ENCODE measurements at regions not wholly inside any gene's neighbourhood (a gene's known extent, or its start where the extent isn't known, plus 50 kb on each side); places are given as distances from the start of the nearest gene placed in this dataset.
A peak's percentile ranks its signal among the peaks of the same experiment; 100 is the strongest.
"Not testable (repeated sequence)": the region's sequence is repeated elsewhere in the genome, so short reads cannot be mapped to it uniquely, and the experiment has no call there.

- DNase-seq (ENCODE audit: low spot score), result no peak
Observed at GRCh38 chr4:58063404-58064160, 953.4 kb upstream of the IGFBP7 start.

DNA sequence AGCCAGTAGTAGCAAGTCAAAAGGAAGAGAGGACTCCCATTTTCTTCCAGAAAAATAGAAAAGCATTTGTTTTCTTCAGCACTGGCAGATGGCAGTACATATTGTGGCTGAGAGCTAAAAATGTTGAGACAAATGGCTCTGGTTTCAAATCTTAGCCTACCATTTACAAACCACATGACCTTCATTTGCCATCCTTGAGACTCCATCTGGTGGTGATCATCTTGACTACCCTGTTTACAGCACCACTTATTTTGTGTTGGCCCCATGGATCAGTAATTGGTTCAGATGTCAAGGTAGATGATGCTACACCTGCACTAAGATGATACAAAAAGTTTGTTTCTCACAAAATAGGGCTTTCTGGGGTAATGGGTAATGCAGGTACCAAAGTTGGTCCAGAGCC is 951.8 kb upstream of the IGFBP7 start:
- DNase-seq (ENCODE audit: low spot score), result peak; percentile 46

DNA sequence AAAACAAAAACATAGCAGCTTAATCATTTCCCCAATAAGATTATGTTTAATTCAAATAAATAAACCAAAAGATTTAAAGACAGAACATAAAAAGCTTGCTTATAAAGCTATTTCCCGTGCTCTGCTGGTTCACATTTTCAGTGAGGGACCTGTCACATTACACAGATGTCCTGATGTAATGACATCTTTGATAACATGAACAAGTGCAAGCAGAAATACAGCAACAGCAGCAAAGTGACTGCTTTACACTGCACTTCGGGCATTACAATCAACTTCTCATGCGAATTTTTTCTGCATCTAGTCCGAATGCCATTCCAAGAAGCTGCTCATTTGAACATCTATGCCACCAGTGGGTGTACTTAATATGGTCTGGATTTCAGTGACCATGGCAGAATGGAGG is 940.3 kb upstream of the IGFBP7 start:
- DNase-seq (ENCODE audit: low spot score), result no peak

DNA sequence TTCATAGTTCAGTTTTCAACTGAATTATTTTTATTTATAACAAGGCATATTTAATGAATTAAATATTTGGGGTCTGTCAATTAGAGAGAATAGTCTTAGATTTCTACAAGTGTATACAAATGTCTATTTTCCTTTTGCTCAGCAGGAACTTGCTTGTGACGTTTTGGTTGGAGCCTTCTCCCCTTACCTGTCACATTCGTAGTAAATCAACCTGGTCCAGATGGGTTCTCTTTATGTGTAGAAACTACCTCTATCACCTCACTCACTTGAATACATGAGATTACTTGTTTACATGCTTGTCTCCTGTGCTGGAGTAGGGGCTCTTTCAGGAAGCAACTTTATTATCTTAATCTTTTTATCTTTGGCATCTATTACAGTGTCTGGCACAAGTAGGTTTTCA is 938.3 kb upstream of the IGFBP7 start:
- DNase-seq (ENCODE audit: low spot score), result no peak

- peak; percentile 64 for DNase-seq (ENCODE audit: low spot score)
Observed at GRCh38 chr4:58042176-58042575, 932.0 kb upstream of the IGFBP7 start.

GRCh38 chr4:57993944-57994343 is 883.8 kb upstream of the IGFBP7 start:
- DNase-seq (ENCODE audit: low spot score), result no peak

- DNase-seq (ENCODE audit: low spot score), result no peak
Observed at GRCh38 chr4:57989430-57989829, 879.2 kb upstream of the IGFBP7 start.

DNA sequence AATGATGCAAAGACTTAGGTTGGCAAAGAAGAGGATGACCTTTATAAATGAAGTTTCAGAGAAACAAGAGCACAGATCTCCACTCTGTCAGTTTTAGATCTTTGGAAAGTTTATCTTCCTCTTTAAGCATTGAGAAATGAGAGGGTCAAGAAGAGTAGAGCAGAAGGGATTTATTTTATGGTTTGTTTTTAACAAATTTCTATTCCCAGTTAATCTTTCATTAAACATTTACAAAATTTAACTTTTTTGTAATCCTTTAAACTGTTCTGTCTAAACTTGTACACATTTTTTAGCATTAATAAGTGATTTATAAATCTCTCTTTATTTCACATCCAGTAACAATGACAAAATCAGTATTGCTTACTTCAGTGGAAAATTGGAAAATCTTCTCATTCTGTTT is 875.0 kb upstream of the IGFBP7 start:
- no peak for DNase-seq (ENCODE audit: low spot score)

- DNase-seq (ENCODE audit: low spot score), result no peak
Observed at GRCh38 chr4:57981123-57981522, 870.9 kb upstream of the IGFBP7 start.

DNA sequence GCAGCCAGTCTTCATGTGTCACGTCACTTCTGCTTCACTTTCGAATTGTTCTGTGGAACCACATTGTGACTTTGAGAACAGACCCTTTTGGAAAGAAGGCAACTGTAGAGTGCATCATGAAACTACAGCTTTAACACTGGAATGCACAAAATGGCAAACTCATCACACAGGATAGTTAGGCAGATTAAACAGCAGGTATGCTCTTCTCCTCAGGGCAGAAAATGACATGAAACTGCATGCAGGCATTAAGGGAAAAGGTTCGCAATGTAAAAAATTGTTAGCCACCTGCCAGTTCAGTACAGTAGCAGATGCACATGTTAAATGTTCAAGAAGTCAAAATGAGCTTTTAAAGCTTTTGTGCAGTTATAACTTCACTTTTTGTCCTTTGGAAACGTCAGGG is 864.6 kb upstream of the IGFBP7 start:
- no peak for DNase-seq (ENCODE audit: low spot score)

GRCh38 chr4:57973819-57974218 is 863.6 kb upstream of the IGFBP7 start:
- DNase-seq (ENCODE audit: low spot score), result no peak

- no peak for DNase-seq (ENCODE audit: low spot score)
Observed at GRCh38 chr4:57971261-57971660, 861.1 kb upstream of the IGFBP7 start.

- no peak for DNase-seq (ENCODE audit: low spot score)
Observed at GRCh38 chr4:57966987-57967760, 857.0 kb upstream of the IGFBP7 start.

DNA sequence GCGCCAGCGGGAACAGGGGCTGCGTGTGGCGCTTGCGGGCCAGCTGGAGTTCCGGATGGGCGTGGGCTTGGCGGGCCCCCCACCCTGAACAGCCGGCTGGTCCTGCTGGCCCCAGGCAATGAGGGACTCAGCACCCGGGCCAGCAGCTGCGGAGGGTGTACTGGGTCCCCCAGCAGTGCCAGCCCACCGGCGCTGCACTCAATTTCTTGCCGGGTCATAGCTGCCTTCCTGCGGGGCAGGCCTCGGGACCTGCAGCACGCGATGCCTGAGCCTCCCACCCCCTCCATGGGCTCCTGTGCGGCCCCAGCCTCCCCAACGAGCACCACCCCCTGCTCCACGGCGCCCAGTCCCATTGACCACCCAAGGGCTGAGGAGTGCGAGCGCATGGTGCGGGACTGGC is 855.2 kb upstream of the IGFBP7 start:
- DNase-seq (ENCODE audit: low spot score), result not testable (repeated sequence)

DNA sequence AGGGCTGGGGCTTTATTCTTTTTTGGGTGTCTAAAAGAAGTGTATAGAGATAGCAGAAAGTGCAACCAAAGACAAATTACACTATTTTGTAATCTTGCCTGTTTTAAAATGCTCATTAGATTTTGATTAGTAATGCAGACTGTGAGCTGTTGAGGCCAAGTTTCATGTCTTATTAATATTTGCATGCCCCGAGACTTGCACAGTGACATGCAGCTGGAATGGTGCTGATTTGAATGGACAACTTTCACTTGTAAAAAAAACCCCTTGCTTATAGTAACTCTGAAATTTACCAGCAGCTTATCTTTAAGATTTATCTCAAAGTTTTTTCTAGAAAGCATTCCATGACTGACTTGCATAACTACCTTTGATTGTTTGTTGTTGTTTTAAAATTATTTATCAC is 835.1 kb upstream of the IGFBP7 start:
- no peak for DNase-seq (ENCODE audit: low spot score)

- no peak for DNase-seq (ENCODE audit: low spot score)
Observed at GRCh38 chr4:57943682-57944081, 833.5 kb upstream of the IGFBP7 start.

DNA sequence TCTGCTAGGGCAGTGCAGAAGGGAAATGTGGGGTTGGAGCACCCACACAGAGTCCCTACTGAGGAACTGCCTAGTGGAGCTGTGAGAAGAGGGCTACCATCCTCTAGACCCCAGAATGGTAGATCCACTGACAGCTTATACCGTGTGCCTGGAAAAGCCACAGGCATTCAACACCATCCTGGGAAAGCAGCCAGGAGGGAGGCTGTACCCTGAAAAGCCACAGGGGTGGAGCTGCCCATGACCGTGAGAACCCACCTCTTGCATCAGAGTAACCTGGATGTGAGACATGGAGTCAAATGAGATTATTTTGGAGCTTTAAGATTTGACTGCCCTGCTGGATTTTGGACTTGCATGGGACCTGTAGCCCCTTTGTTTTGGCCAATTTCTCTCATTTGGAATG is 827.1 kb upstream of the IGFBP7 start:
- not testable (repeated sequence) for DNase-seq (ENCODE audit: low spot score)

DNA sequence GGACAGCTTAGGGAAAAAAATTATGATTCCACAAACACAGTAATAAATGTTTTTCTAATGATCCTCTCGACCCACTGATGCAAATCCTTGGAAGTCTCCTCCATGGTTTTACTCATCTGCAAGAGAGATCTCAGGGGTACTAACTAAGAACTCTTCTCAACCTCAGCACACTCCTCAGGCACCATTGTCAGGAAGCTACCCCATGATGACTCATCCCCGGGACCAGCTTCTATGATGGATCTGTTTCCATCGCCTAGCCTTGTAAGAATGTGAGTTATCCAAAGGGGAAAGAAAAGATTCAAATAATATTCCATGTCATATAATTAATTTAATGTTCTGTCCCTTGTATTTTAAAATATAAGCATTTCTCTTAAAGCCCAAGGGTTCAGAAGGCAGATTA is 816.1 kb upstream of the IGFBP7 start:
- DNase-seq (ENCODE audit: low spot score), result peak; percentile 4

DNA sequence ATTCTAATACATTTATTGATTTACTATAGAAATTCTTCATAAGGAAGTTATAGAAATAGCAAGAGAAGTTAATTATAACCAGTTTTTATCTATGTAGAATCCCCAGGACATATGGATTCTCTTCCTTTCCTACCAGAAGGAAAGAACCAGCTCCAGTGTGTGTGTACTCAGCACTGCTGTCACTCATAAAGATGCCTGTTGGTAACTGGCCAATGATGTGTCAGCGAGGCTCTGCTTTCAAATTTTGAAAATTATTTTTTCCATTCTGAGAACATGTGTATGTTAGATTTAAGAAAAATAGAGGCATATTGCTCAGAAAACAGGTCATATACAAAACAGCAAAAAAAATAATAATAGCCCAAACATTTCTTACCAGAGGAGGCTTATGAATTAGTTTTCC is 814.8 kb upstream of the IGFBP7 start:
- DNase-seq (ENCODE audit: low spot score), result no peak

DNA sequence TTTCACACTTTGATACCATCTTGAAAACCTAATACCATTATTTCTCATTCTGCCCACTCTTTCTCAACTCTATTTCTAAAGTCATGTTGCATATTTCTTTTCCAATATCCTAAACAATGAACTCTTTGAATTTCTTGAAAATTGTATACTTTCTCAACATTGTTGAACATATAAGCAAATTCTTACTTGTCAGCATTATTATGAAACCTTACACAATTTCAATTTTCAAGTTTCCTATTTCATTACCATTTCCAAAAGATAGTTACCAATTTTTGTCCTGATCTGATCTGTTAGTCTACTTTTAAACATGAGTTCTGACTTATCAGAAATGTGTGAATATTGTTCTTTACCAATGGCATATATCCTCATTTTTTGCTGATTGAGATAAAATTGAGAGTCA is 806.3 kb upstream of the IGFBP7 start:
- DNase-seq (ENCODE audit: low spot score), result no peak

DNA sequence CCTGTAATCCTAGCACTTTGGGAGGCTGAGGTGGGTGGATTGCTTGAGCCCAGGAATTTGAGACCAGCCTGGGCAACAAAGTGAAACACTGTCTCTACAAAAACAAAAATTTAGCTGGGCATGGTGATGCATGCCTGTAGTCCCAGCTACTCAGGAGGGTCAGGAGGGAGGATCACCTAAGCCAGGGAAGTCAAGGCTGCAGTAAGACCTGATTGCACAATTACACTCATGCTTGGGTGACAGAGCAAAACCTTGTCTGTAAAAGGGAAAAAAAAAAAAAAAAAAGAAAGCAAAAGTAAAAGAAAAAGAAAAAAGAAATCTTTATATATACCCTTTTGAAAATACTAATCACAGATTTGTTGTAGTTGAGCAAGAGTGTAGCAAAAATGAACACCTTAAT is 801.0 kb upstream of the IGFBP7 start:
- DNase-seq (ENCODE audit: low spot score), result no peak

GRCh38 chr4:57910151-57910550 is 800.0 kb upstream of the IGFBP7 start:
- DNase-seq (ENCODE audit: low spot score), result no peak

DNA sequence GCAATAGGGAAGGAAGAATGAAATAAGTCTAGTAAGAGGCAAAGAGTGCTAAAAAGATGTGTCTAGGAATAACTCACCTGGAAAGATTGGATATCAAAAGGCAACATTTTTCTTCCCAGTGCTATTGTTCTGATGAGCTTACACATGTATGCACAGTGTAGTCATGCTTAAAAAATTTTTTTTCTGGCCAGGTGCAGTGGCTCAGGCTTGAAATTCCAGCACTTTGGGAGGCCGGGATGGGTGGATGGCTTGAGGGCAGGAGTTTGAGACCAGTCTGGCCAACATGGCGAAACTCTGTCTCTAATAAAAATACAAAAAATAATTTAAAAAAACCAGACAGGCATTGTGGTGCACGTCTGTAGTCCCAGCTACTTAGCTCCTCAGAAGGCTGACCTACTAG is 795.8 kb upstream of the IGFBP7 start:
- DNase-seq (ENCODE audit: low spot score), result no peak

GRCh38 chr4:57877047-57877458 is 766.9 kb upstream of the IGFBP7 start:
- DNase-seq (ENCODE audit: low spot score), result no peak

Data from RKO (cell line).